HG02610 (cell line): ENCODE measurements at regions not wholly inside any gene's neighbourhood (a gene's known extent, or its start where the extent isn't known, plus 50 kb on each side); places are given as distances from the start of the nearest gene placed in this dataset.
"Not testable (repeated sequence)": the region's sequence is repeated elsewhere in the genome, so short reads cannot be mapped to it uniquely, and the experiment has no call there.

Experiments used
- ATAC-seq: cut with Tn5 transposase; IDR thresholded peaks from one replicate; pipeline ENCODE4 v1.9.1; 2021; ENCODE audit warnings: mild to moderate bottlenecking, moderate library complexity; ENCODE audit not compliant: unreplicated experiment

GRCh38 chr14:105853089-105853906, 326.9 kb downstream of the TMEM121 start:
- ATAC-seq: no peak

GRCh38 chr14:105853907-105854599, 327.7 kb downstream of the TMEM121 start:
- no peak for ATAC-seq

DNA sequence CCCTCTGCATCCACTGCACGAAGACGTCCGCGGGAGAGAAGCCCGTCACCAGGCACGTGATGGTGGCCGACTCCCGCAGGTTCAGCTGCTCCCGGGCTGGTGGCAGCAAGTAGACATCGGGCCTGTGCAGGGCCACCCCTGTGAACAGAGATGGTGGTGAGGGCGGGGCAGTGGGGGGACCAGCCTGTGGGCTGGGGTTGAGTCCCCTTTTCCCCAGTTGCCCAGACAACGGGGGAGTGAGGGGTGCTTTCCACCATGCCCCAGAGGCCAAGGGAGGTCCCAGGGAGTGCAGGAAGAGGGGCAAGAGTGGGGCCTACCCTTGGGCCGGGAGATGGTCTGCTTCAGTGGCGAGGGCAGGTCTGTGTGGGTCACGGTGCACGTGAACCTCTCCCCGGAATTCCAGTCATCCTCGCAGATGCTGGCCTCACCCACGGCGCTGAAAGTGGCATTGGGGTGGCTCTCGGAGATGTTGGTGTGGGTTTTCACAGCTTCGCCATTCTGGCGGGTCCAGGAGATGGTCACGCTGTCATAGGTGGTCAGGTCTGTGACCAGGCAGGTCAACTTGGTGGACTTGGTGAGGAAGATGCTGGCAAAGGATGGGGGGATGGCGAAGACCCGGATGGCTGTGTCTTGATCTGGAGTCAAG, 328.3 kb downstream of the TMEM121 start:
- ATAC-seq: no peak

DNA sequence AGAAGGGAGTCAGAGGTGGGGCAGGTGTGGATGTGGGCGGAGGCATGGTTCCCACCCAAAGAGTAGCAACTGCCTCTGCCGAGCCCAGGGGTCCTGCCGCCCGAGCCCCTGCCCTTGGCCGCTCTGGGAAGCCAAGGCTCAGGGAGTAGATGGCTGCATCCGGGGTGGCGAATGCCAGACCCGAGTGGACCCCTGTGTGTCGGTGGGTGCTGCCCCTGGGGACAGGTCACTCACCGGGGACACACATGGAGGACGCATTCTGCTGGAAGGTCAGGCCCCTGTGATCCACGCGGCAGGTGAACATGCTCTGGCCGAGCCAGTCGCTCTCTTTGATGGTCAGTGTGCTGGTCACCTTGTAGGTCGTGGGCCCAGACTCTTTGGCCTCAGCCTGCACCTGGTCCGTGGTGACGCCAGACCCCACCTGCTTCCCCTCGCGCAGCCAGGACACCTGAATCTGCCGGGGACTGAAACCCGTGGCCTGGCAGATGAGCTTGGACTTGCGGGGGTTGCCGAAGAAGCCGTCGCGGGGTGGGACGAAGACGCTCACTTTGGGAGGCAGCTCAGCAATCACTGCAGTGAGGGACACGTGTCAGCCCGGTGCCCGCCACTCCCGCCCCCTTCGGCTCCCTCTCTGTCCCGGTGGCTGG, 329.0 kb downstream of the TMEM121 start:
- ATAC-seq: no peak

DNA sequence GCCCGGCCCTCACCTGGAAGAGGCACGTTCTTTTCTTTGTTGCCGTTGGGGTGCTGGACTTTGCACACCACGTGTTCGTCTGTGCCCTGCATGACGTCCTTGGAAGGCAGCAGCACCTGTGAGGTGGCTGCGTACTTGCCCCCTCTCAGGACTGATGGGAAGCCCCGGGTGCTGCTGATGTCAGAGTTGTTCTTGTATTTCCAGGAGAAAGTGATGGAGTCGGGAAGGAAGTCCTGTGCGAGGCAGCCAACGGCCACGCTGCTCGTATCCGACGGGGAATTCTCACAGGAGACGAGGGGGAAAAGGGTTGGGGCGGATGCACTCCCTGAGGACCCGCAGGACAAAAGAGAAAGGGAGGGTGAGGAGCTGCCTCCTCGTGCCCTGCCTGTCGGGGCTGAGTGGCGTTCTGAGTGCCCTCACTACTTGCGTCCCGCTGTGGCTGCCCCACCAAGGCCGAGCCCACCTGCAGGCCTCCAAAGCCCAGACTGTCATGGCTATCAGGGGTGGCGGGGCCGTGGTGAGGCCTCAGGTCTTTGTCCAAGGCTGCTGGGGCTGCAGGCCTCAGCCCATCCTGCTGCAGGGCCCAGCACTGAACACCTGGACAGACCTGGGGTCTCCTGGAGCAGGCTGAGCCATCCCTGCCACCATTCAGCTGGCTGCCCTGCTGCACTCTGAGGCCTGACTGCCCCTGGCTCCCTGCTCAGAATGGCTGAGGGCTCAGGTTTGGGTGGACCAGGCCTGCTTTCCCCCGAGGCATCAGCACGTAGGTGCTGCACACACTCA, 329.7 kb downstream of the TMEM121 start:
- no peak for ATAC-seq

GRCh38 chr14:105856676-105857219, 330.4 kb downstream of the TMEM121 start:
- ATAC-seq: no peak

DNA sequence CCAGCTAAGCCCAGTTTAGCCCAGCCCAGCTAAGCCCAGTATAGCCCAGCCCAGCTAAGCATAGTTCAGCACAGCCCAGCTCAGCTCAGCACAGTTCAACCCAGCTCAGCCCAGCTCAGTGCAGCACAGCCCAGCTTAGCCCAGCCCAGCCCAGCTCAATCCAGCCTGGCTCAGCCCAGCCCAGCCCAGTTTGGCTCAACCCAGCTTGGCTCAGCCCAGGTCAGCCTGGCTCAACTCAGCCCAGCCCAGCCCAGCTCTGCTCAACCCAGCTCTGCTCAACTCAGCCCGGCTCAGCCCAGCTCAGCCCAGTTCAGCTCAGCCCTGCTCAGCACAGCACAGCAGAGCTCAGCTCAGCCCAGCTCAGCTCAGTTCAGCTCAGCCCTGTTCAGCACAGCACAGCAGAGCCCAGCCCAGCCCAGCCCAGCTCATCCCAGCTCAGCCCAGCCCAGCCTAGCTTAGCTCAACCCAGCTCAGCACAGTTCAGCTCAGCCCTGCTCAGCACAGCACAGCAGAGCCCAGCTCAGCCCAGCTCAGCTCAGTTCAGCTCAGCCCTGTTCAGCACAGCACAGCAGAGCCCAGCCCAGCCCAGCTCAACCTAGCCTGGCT, 330.9 kb downstream of the TMEM121 start:
- no peak for ATAC-seq

- ATAC-seq: no peak
These were observed 331.7 kb downstream of the TMEM121 start for GRCh38 chr14:105857826-105858675.

DNA sequence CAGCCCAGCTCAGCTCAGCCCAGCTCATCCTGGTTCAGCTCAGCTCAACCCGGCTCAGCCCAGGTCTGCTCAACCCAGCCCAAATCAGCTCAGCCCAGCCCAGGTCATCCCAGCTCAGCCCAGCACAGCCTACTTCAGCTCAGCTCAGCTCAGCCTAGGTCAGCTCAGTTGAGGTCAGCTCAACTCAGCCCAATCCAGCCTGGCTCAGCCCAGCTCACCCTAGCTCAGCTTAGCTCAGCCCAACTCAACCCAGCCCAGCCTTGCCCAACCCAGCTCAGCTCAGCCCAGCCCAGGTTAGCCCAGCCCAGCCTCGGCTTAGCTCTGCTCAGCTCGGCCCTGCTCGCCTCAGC, 332.3 kb downstream of the TMEM121 start:
- ATAC-seq: no peak

DNA sequence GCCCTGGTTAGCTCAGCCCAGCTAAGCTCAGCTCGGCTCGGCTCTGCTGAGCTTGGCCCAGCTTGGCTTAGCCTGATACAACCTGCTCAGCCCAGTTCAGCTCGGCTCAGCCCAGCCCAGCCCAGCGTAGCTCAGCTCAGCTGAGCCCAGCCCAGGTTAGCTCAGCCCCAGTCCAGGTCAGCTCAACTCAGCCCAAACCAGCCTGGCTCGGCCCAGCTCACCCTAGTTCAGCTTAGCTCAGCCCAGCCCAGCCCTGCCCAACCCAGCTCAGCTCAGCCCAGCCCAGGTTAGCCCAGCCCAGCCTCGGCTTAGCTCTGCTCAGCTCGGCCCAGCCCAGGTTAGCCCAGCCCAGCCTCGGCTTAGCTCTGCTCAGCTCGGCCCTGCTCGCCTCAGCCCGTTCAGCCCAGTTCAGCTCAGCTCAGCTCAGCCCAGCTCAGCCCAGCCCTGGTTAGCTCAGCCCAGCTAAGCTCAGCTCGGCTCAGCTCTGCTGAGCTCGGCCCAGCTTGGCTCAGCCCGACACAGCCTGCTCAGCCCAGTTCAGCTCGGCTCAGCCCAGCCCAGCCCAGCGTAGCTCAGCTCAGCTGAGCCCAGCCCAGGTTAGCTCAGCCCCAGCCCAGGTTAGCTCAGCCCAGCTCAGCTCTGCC, 332.8 kb downstream of the TMEM121 start:
- not testable (repeated sequence) for ATAC-seq

GRCh38 chr14:105859717-105860614, 333.6 kb downstream of the TMEM121 start:
- no peak for ATAC-seq

- ATAC-seq: no peak
These were observed 334.5 kb downstream of the TMEM121 start for GRCh38 chr14:105860615-105861580.

DNA sequence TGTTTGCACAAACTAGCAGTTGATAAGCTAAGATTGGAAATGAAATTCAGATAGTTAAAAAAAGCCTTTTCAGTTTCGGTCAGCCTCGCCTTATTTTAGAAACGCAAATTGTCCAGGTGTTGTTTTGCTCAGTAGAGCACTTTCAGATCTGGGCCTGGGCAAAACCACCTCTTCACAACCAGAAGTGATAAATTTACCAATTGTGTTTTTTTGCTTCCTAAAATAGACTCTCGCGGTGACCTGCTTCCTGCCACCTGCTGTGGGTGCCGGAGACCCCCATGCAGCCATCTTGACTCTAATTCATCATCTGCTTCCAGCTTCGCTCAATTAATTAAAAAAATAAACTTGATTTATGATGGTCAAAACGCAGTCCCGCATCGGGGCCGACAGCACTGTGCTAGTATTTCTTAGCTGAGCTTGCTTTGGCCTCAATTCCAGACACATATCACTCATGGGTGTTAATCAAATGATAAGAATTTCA, 335.6 kb downstream of the TMEM121 start:
- ATAC-seq: peak; percentile 41

DNA sequence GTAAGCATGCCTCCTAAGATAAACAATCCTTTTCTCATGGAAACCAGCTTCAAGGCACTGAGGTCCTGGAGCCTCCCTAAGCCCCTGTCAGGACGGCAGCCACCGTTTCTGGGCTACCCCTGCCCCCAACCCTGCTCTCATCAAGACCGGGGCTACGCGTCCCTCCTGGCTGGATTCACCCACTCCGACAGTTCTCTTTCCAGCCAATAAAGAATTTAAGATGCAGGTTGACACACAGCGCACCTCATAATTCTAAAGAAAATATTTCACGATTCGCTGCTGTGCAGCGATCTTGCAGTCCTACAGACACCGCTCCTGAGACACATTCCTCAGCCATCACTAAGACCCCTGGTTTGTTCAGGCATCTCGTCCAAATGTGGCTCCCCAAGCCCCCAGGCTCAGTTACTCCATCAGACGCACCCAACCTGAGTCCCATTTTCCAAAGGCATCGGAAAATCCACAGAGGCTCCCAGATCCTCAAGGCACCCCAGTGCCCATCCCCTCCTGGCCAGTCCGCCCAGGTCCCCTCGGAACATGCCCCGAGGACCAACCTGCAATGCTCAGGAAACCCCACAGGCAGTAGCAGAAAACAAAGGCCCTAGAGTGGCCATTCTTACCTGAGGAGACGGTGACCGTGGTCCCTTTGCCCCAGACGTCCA, 336.3 kb downstream of the TMEM121 start:
- ATAC-seq: no peak

DNA sequence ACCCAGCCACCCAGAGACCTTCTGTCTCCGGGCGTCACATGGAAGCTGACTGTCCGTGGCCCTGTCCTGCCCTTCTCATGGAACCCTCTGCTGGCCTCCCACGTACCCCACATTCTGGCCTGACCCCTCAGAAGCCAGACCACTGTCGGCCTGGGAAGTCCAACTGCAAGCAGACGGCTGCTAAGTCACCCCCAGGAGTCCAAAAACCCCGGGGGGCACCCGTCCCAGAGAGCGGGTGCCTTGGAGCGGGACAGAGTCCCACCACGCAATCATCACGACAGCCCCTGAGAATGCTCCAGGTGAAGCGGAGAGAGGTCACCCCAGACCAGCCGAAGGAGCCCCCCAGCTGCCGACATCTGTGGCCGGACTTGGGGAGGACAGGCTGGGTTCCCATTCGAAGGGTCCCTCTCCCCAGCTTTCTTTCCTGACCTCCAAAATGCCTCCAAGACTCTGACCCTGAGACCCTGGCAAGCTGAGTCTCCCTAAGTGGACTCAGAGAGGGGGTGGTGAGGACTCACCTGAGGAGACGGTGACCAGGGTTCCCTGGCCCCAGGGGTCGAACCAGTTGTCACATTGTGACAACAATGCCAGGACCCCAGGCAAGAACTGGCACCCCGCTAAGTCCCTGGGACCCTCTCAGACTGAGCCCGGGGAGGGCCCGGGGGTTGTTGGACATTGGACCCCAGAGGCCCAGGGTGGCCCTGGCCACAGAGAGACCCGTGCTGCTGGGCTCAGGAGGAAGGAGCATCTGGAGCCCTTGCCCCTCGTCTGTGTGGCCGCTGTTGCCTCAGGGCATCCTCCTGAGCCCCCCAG, 337.1 kb downstream of the TMEM121 start:
- no peak for ATAC-seq
